ENCODE measurements at regions not wholly inside any gene's neighbourhood (a gene's known extent, or its start where the extent isn't known, plus 50 kb on each side); places are given as distances from the start of the nearest gene placed in this dataset.

DNA sequence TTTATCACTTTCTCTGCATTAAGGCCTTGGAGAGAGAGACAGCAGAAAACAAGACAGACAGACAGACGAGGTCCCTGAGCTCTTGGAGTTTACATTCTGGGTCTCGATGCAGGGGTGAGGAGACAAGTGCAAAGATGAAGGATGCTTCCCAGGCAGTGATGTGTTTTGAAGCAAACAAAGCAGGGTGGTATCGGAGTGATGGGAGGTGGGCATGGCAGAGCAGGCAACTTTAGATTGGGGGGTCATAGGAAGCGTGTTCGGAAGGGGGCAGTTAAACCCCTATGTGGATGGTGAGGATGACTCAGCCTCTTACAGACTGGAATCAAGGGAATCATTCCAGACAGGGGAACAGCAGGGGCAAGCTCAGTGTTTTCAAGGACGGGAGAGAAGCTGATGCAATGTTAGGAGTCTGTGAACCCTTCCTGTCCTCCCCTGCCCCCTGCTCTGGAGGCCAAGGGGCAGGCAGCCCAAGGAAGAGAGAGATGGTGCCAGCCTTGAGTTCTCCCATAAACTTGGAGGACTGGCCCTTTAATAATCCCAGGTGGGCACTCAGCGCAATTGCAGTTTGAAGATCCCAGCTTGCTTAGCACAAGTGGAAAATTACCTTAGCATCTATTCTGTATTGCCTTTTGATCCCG lies 180.2 kb downstream of the CHST1 start:
- intact Hi-C loops (cut with DNase I) = no loop called here
- no peak for TF ChIP-seq CTCF (IDR thresholded peaks at IDR 0.05)
- no peak for TF ChIP-seq POLR2A (IDR thresholded peaks at IDR 0.05)

GRCh38 chr11:45484326-45484883 lies 181.0 kb downstream of the CHST1 start:
- intact Hi-C loops (cut with DNase I) = no loop called here
- DNase-seq (no peak), ATAC-seq (no peak)
- WGBS, 2 donors = 40 to 48% methylated on average over 11 of the region's 11 CpGs
- no peaks in the 10 kb centered on the region for H3K36me3 ChIP-seq (replicated peaks in 1 of 2; ENCODE audit: insufficient read depth in 1 of 2, low read depth in 2 of 2)
- no peak overlapping the region for H3K4me3 ChIP-seq
- TF ChIP-seq CTCF (IDR thresholded peaks at IDR 0.05) (no peak), POLR2A (IDR thresholded peaks at IDR 0.05) (no peak)
- no peaks in the 10 kb centered on the region for H3K4me1 ChIP-seq
- H3K27ac ChIP-seq = no peak overlapping the region
- H3K27me3 ChIP-seq = no peaks in the 10 kb centered on the region
- H3K9me3 ChIP-seq = no peaks in the 10 kb centered on the region

More for the DNA sequence above, 180.2 kb downstream of the CHST1 start:
- Histone ChIP-seq H3K4me1 (no peaks in the 10 kb centered on the region), H3K9me3 (no peaks in the 10 kb centered on the region), H3K27ac (no peak overlapping the region), H3K27me3 (no peaks in the 10 kb centered on the region), H3K36me3 (replicated peaks in 1 of 2; ENCODE audit: insufficient read depth in 1 of 2, low read depth in 2 of 2) (no peaks in the 10 kb centered on the region), H3K4me3 (no peak overlapping the region)
- ATAC-seq (no peak), DNase-seq (no peak)
- WGBS, 2 donors = 60 to 63% methylated on average over 8 of the region's 8 CpGs

DNA sequence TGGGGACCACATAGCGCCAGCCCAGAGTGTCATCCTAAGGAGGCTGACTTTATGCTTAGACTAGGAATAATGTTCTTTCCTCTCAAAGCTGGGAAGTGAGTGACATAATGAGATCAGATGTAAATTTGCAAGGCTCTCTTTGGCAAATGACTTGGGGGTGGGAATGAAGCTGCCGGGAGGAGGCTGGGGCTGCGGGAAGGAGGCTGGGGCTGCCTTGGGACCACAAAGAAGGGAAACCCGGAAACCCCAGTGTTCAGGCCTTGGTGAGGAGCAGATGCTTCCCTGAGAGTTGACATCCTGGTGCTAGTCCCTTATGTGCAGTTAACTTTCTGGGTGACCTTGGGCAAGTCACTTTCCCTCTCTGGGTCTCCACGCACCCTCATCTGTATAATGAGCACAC lies 182.0 kb downstream of the CHST1 start:
- Histone ChIP-seq H3K4me3 (no peak overlapping the region), H3K27me3 (no peaks in the 10 kb centered on the region), H3K36me3 (replicated peaks in 1 of 2; ENCODE audit: insufficient read depth in 1 of 2, low read depth in 2 of 2) (no peaks in the 10 kb centered on the region), H3K27ac (no peak overlapping the region), H3K9me3 (no peaks in the 10 kb centered on the region), H3K4me1 (no peaks in the 10 kb centered on the region)
- intact Hi-C loops (cut with DNase I) = no loop called here
- TF ChIP-seq CTCF (IDR thresholded peaks at IDR 0.05) = no peak
- TF ChIP-seq POLR2A (IDR thresholded peaks at IDR 0.05) = no peak
- WGBS, 2 donors = 82 to 87% methylated on average over 5 of the region's 5 CpGs
- ATAC-seq (no peak), DNase-seq (no peak)

- TF ChIP-seq CTCF (IDR thresholded peaks at IDR 0.05) = no peak
- DNase-seq (no peak), ATAC-seq (no peak)
- H3K27me3 ChIP-seq = no peaks in the 10 kb centered on the region
- WGBS, 2 donors = 70 to 72% methylated on average over 7 of the region's 7 CpGs
- no peak overlapping the region for H3K4me3 ChIP-seq
- no peak overlapping the region for H3K27ac ChIP-seq
- intact Hi-C loops (cut with DNase I) = no loop called here
- no peaks in the 10 kb centered on the region for H3K9me3 ChIP-seq
- no peaks in the 10 kb centered on the region for H3K36me3 ChIP-seq (replicated peaks in 1 of 2; ENCODE audit: insufficient read depth in 1 of 2, low read depth in 2 of 2)
- no peaks in the 10 kb centered on the region for H3K4me1 ChIP-seq
These were observed 183.1 kb downstream of the CHST1 start for GRCh38 chr11:45482331-45482730.

GRCh38 chr11:45481026-45481425 lies 184.4 kb downstream of the CHST1 start:
- no peaks in the 10 kb centered on the region for H3K27me3 ChIP-seq
- no peaks in the 10 kb centered on the region for H3K9me3 ChIP-seq
- TF ChIP-seq POLR2A (IDR thresholded peaks at IDR 0.05) = no peak
- TF ChIP-seq CTCF (IDR thresholded peaks at IDR 0.05) = no peak
- H3K36me3 ChIP-seq (replicated peaks in 1 of 2; ENCODE audit: insufficient read depth in 1 of 2, low read depth in 2 of 2) = no peaks in the 10 kb centered on the region
- H3K27ac ChIP-seq = no peak overlapping the region
- no peaks in the 10 kb centered on the region for H3K4me1 ChIP-seq
- ATAC-seq (no peak), DNase-seq (no peak)
- no peak overlapping the region for H3K4me3 ChIP-seq
- intact Hi-C loops (cut with DNase I) = no loop called here
- WGBS, 2 donors = 74 to 75% methylated on average over 3 of the region's 3 CpGs

All from body of pancreas (tissue), 4 donors.